ENCODE measurements at regions not wholly inside any gene's neighbourhood (a gene's known extent, or its start where the extent isn't known, plus 50 kb on each side); places are given as distances from the start of the nearest gene placed in this dataset.

GRCh38 chr6:26193467-26194328 is 106.5 kb downstream of the HFE start:
- no peaks in the 10 kb centered on the region; the same call in 1 of the 2 replicates for H3K36me3 ChIP-seq (ENCODE audit: control insufficient read depth, insufficient read depth, low read length)
- H3K27me3 ChIP-seq (replicated peaks; ENCODE audit: control insufficient read depth, insufficient read depth, low read length), result no peaks in the 10 kb centered on the region
- no peak overlapping the region; the same call in 1 of the 2 replicates for H3K4me3 ChIP-seq (replicated peaks; ENCODE audit: low read depth, low read length)
- no peak for DNase-seq (ENCODE audit: extremely low read depth, insufficient read length)
- TF ChIP-seq CTCF (IDR thresholded peaks at IDR 0.05; ENCODE audit: insufficient read depth, low read length, poor library complexity, severe bottlenecking), result no peak

GRCh38 chr6:26194329-26194701 is 107.1 kb downstream of the HFE start:
- TF ChIP-seq CTCF (IDR thresholded peaks at IDR 0.05; ENCODE audit: insufficient read depth, low read length, poor library complexity, severe bottlenecking), result no peak
- Histone ChIP-seq H3K4me3 (replicated peaks; ENCODE audit: low read depth, low read length) (peak overlapping the region; percentile 76), H3K36me3 (ENCODE audit: control insufficient read depth, insufficient read depth, low read length) (no peaks in the 10 kb centered on the region; the same call in 1 of the 2 replicates), H3K27me3 (replicated peaks; ENCODE audit: control insufficient read depth, insufficient read depth, low read length) (no peaks in the 10 kb centered on the region)
- no peak for DNase-seq (ENCODE audit: extremely low read depth, insufficient read length)

GRCh38 chr6:26194816-26195375 is 107.7 kb downstream of the HFE start:
- Histone ChIP-seq H3K36me3 (ENCODE audit: control insufficient read depth, insufficient read depth, low read length) (no peaks in the 10 kb centered on the region; the same call in 1 of the 2 replicates), H3K27me3 (replicated peaks; ENCODE audit: control insufficient read depth, insufficient read depth, low read length) (no peaks in the 10 kb centered on the region), H3K4me3 (replicated peaks; ENCODE audit: low read depth, low read length) (peak overlapping the region; percentile 76)
- no peak for DNase-seq (ENCODE audit: extremely low read depth, insufficient read length)
- TF ChIP-seq CTCF (IDR thresholded peaks at IDR 0.05; ENCODE audit: insufficient read depth, low read length, poor library complexity, severe bottlenecking), result no peak

GRCh38 chr6:26195376-26195923 is 108.2 kb downstream of the HFE start:
- no peak for TF ChIP-seq CTCF (IDR thresholded peaks at IDR 0.05; ENCODE audit: insufficient read depth, low read length, poor library complexity, severe bottlenecking)
- DNase-seq (ENCODE audit: extremely low read depth, insufficient read length), result peak; percentile 84
- H3K4me3 ChIP-seq (replicated peaks; ENCODE audit: low read depth, low read length), result peak overlapping the region; percentile 76

GRCh38 chr6:26195924-26196845 is 109.0 kb downstream of the HFE start:
- H3K27me3 ChIP-seq (replicated peaks; ENCODE audit: control insufficient read depth, insufficient read depth, low read length), result no peaks in the 10 kb centered on the region
- TF ChIP-seq CTCF (IDR thresholded peaks at IDR 0.05; ENCODE audit: insufficient read depth, low read length, poor library complexity, severe bottlenecking), result no peak
- H3K4me3 ChIP-seq (replicated peaks; ENCODE audit: low read depth, low read length), result peak overlapping the region; percentile 76
- peak; percentile 54 for DNase-seq (ENCODE audit: extremely low read depth, insufficient read length)
- H3K36me3 ChIP-seq (ENCODE audit: control insufficient read depth, insufficient read depth, low read length), result no peaks in the 10 kb centered on the region; the same call in 1 of the 2 replicates

More at GRCh38 chr6:26195376-26195923, 108.2 kb downstream of the HFE start:
- no peaks in the 10 kb centered on the region; the same call in 1 of the 2 replicates for H3K36me3 ChIP-seq (ENCODE audit: control insufficient read depth, insufficient read depth, low read length)
- no peaks in the 10 kb centered on the region for H3K27me3 ChIP-seq (replicated peaks; ENCODE audit: control insufficient read depth, insufficient read depth, low read length)
